ENCODE measurements at regions not wholly inside any gene's neighbourhood (a gene's known extent, or its start where the extent isn't known, plus 50 kb on each side); places are given as distances from the start of the nearest gene placed in this dataset.

GRCh38 chr11:8333811-8334401, 70.2 kb upstream of the LMO1 start:
- H3K4me1 ChIP-seq (ENCODE audit: control insufficient read depth, insufficient read depth, low read length): peaks cover 13% of the 10 kb centered on the region
- CTCF ChIA-PET: interaction anchor here (1.5 kb wide), 1 partner anchor 13 kb away, joined by 3 read pairs; no protein-coding TSS in a partner anchor
- no peak overlapping the region for H2AFZ ChIP-seq (ENCODE audit: control insufficient read depth, low read depth, low read length)
- no peak overlapping the region for H3K4me3 ChIP-seq
- SMC1A ChIA-PET (ENCODE audit: uncharacterized antibody, unreplicated experiment): interaction anchor here (0.8 to 1.2 kb wide), 3 partner anchors 10 to 233 kb away, joined by 3 read pairs; no protein-coding TSS in a partner anchor
- POLR2A ChIA-PET: no interaction called here
- BruUV-seq (replicated peaks): no TSS peak
- 73% methylated on average over 6 of the region's 7 CpGs for WGBS (ENCODE audit: insufficient coverage, insufficient replicate concordance, low lambda C conversion rate, missing lambda C conversion rate)
- DNase-seq (ENCODE audit: low read depth, low spot score): no peak
- intact Hi-C loops (cut with micrococcal nuclease; ENCODE audit: unreplicated experiment) (no loop called here), in situ Hi-C loops (cut with MboI) (no loop called here)
- no peak overlapping the region for H3K27ac ChIP-seq (ENCODE audit: control insufficient read depth, insufficient read depth)
- no peak overlapping the region for H3K4me2 ChIP-seq (ENCODE audit: control insufficient read depth, insufficient read depth)
- H3K27me3 ChIP-seq (replicated peaks in 1 of 2; ENCODE audit: control insufficient read depth in 2 of 2, insufficient read depth in 2 of 2, low read length in 1 of 2): no peaks in the 10 kb centered on the region
- no peaks in the 10 kb centered on the region for H3K36me3 ChIP-seq (ENCODE audit: control insufficient read depth in 2 of 2, insufficient read depth in 2 of 2, low read length in 1 of 2)
- TF ChIP-seq CEBPB (IDR thresholded peaks at IDR 0.05; ENCODE audit: borderline replicate concordance in 1 of 2, low read depth in 2 of 2, low read length in 2 of 2): no peak
- ATAC-seq: no peak; the same call in 2 of the 3 replicates
- no peaks in the 10 kb centered on the region for H3K79me2 ChIP-seq (ENCODE audit: control insufficient read depth, insufficient read depth, low read length)
- FAIRE-seq: no peak
- H3K9me3 ChIP-seq (replicated peaks; ENCODE audit: control insufficient read depth, insufficient read depth, low read length): no peaks in the 10 kb centered on the region
- no peak overlapping the region for H3K9ac ChIP-seq (ENCODE audit: control insufficient read depth, insufficient read depth, low read length)
- RAD21 ChIA-PET (ENCODE audit: unreplicated experiment): interaction anchor here (1.4 kb wide), 1 partner anchor 233 kb away, joined by 6 read pairs; no protein-coding TSS in a partner anchor
- H4K20me1 ChIP-seq (ENCODE audit: control insufficient read depth, insufficient read depth): no peaks in the 10 kb centered on the region

DNA sequence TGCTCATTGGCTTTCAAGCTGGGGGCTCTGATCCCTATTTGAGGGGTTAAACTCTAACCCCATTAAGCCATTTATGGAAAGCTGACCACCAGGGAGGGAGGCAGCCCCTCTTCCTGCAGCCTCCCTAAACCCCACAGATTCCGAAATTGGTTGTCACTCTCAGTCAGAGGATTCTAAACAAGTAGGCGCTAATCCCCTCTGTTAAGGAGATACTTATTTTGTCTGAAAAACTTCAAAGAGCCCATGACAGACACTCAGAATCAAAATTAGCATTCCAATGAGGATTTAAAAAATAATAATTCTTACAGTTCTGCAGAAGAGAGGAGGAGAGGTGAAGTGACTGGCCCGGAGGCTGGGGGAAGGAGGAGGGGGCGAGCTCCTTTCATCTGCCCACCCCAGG, 69.7 kb upstream of the LMO1 start:
- no peak overlapping the region for H3K4me2 ChIP-seq (ENCODE audit: control insufficient read depth, insufficient read depth)
- intact Hi-C loops (cut with micrococcal nuclease; ENCODE audit: unreplicated experiment): no loop called here
- WGBS (ENCODE audit: insufficient coverage, insufficient replicate concordance, low lambda C conversion rate, missing lambda C conversion rate): 32% methylated on average over 4 of the region's 4 CpGs
- H3K79me2 ChIP-seq (ENCODE audit: control insufficient read depth, insufficient read depth, low read length): no peaks in the 10 kb centered on the region
- RAD21 ChIA-PET (ENCODE audit: unreplicated experiment): interaction anchor here (1.4 kb wide), 1 partner anchor 234 kb away, joined by 6 read pairs; no protein-coding TSS in a partner anchor
- no TSS peak for BruUV-seq (replicated peaks)
- no peak for ATAC-seq
- H3K4me3 ChIP-seq: no peak overlapping the region
- DNase-seq (ENCODE audit: low read depth, low spot score): no peak
- H4K20me1 ChIP-seq (ENCODE audit: control insufficient read depth, insufficient read depth): no peaks in the 10 kb centered on the region
- H2AFZ ChIP-seq (ENCODE audit: control insufficient read depth, low read depth, low read length): no peak overlapping the region
- in situ Hi-C loops (cut with MboI): no loop called here
- FAIRE-seq: no peak
- H3K36me3 ChIP-seq (ENCODE audit: control insufficient read depth in 2 of 2, insufficient read depth in 2 of 2, low read length in 1 of 2): no peaks in the 10 kb centered on the region
- CTCF ChIA-PET: interaction anchor here (1.5 kb wide), 1 partner anchor 14 kb away, joined by 3 read pairs; no protein-coding TSS in a partner anchor
- POLR2A ChIA-PET: no interaction called here
- no peaks in the 10 kb centered on the region for H3K27me3 ChIP-seq (replicated peaks in 1 of 2; ENCODE audit: control insufficient read depth in 2 of 2, insufficient read depth in 2 of 2, low read length in 1 of 2)
- peaks cover 18% of the 10 kb centered on the region for H3K4me1 ChIP-seq (ENCODE audit: control insufficient read depth, insufficient read depth, low read length)
- SMC1A ChIA-PET (ENCODE audit: uncharacterized antibody, unreplicated experiment): interaction anchor here (1.0 to 1.2 kb wide), 2 partner anchors 10 to 233 kb away, joined by 3 read pairs; no protein-coding TSS in a partner anchor
- no peak overlapping the region for H3K27ac ChIP-seq (ENCODE audit: control insufficient read depth, insufficient read depth)
- H3K9ac ChIP-seq (ENCODE audit: control insufficient read depth, insufficient read depth, low read length): no peak overlapping the region
- H3K9me3 ChIP-seq (replicated peaks; ENCODE audit: control insufficient read depth, insufficient read depth, low read length): no peaks in the 10 kb centered on the region
- TF ChIP-seq TBL1XR1 (IDR thresholded peaks at IDR 0.05; ENCODE audit: low read depth, low read length) (no peak), RCOR1 (conservative IDR thresholded peaks at IDR 0.05; ENCODE audit: low read depth, low read length) (no peak), FOXM1 (IDR thresholded peaks at IDR 0.05; ENCODE audit: low read depth, low read length) (no peak), NR2C2 (IDR thresholded peaks at IDR 0.05; ENCODE audit: borderline replicate concordance, control insufficient read depth, insufficient read length, low read depth) (no peak), MXI1 (IDR thresholded peaks at IDR 0.05; ENCODE audit: low read depth, low read length) (no peak), HDAC2 (IDR thresholded peaks at IDR 0.05) (no peak), KDM1A (IDR thresholded peaks at IDR 0.05; ENCODE audit: borderline replicate concordance) (no peak), HDAC6 (IDR thresholded peaks at IDR 0.05; ENCODE audit: unreplicated experiment) (no peak), EZH2 (IDR thresholded peaks at IDR 0.05; ENCODE audit: borderline replicate concordance, control insufficient read depth, low read depth, low read length) (no peak), KAT2A (conservative IDR thresholded peaks at IDR 0.05; ENCODE audit: control insufficient read depth, low read depth, low read length) (no peak), ZNF622 (IDR thresholded peaks at IDR 0.05) (no peak), SIX5 (IDR thresholded peaks at IDR 0.05; ENCODE audit: low read depth, low read length, severe bottlenecking) (no peak)
- TF ChIP-seq, protein P1, sequence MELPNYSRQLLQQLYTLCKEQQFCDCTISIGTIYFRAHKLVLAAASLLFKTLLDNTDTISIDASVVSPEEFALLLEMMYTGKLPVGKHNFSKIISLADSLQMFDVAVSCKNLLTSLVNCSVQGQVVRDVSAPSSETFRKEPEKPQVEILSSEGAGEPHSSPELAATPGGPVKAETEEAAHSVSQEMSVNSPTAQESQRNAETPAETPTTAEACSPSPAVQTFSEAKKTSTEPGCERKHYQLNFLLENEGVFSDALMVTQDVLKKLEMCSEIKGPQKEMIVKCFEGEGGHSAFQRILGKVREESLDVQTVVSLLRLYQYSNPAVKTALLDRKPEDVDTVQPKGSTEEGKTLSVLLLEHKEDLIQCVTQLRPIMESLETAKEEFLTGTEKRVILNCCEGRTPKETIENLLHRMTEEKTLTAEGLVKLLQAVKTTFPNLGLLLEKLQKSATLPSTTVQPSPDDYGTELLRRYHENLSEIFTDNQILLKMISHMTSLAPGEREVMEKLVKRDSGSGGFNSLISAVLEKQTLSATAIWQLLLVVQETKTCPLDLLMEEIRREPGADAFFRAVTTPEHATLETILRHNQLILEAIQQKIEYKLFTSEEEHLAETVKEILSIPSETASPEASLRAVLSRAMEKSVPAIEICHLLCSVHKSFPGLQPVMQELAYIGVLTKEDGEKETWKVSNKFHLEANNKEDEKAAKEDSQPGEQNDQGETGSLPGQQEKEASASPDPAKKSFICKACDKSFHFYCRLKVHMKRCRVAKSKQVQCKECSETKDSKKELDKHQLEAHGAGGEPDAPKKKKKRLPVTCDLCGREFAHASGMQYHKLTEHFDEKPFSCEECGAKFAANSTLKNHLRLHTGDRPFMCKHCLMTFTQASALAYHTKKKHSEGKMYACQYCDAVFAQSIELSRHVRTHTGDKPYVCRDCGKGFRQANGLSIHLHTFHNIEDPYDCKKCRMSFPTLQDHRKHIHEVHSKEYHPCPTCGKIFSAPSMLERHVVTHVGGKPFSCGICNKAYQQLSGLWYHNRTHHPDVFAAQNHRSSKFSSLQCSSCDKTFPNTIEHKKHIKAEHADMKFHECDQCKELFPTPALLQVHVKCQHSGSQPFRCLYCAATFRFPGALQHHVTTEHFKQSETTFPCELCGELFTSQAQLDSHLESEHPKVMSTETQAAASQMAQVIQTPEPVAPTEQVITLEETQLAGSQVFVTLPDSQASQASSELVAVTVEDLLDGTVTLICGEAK (IDR thresholded peaks at IDR 0.05; ENCODE audit: borderline replicate concordance): no peak
